Stimulated activated CD4-positive, alpha-beta T cell treated with anti-CD3 and anti-CD28 coated beads, Interleukin-2, amount 100 ng/mL, for 48 hours (primary cell): ENCODE measurements at regions not wholly inside any gene's neighbourhood (a gene's known extent, or its start where the extent isn't known, plus 50 kb on each side); places are given as distances from the start of the nearest gene placed in this dataset.
A peak's percentile ranks its signal among the peaks of the same experiment; 100 is the strongest.
"Not testable (repeated sequence)": the region's sequence is repeated elsewhere in the genome, so short reads cannot be mapped to it uniquely, and the experiment has no call there.

Source experiments
- DNase-seq, 2 donors: peaks; one replicate each; pipeline ENCODE4 v3.0.0-alpha.2; 2020

DNA sequence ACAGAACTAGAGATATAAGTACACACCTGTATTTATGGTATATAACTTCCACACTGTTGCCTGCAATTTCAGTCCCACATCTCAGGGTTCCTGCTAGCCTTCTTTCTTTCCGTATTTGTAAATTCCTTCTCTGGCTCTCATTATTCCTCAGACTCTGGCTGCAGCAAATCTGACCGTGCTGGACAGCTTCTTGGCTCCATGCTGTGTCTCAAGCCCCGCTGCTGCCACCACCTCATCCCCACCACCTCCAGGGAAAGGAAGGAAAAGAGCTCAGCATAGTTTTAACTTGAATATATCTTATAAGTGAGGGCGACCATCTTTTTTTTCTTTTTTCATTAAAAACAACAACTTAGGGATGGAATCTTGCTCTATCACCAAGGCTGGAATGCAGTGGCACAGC, 155.6 kb upstream of the CXCL13 start:
- DNase-seq: no peak

DNA sequence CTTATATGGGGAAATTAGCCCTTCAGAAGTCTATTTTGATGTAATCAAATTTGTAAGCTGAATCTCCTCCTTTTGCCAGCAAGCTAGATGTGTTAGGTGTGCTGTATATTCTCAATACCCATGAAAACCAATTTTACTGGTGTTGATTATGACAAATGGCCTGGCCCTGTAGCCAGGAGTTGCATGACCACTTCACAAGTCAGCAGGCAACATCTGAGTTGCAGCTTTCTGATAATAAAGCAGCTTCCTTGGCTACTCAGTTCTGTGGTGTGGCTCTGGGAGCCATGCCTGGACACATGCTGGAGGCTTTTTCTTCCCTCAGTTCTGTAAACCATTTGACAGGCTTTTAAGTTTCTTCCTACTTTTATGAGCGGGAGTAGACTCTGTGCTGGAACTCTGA, 154.1 kb upstream of the CXCL13 start:
- DNase-seq: no peak

DNA sequence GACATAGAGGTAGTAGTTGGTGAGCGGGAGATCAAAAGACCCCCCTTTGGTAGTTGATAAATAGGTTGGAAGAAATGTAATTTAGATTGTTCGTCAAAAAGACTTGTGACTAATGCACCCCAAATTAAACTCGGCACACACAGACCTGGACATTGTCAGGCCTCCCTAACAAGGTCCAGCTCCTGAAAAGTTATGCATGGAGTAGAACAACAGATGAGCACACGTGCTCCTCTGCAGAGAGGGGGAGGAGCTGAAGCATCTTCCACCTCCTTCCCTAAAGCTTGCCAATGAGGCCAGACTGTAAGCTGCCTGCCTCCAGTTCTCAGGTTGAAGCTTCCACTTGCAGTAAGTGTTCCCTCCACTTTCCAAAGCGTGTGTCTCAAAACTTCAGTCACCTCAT, 153.5 kb upstream of the CXCL13 start:
- not testable (repeated sequence) for DNase-seq

DNA sequence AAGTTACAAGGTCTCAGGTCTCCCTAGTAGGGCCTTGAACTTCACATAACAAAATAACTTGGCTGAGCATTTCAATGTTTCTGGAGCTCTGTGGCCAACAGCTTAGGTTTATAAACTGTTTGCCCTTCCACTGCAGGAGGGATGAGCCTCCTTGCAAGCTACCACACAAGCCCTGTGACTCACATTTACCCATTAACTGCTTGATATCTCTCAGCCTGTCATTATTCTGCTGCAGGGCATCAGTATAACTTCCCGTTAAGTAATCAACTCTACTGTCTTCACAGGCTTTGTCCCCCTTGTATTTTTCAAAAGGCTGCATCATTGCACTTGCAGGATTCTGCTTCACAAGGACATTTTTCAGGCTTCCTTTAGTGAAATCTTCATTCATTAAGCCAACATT, 151.7 kb upstream of the CXCL13 start:
- DNase-seq: no peak

DNA sequence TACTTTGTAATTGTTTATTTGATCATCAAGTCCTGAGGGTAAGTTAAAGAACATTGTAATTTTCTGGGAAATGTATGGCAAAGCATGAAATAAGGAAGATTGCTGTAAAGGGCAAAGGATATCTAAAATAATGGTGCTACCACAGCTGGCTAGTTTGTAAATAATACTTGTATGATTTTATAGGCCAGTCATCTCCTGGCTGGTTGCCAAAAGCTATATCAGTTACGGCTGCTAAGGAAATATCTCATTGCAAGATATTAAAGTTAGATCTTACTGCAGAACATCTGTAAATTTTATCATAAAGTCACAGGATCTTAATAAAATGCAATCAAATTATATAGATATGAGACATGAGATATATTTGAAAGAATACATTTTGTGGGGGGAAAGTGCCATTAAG, 150.8 kb upstream of the CXCL13 start:
- DNase-seq: no peak

DNA sequence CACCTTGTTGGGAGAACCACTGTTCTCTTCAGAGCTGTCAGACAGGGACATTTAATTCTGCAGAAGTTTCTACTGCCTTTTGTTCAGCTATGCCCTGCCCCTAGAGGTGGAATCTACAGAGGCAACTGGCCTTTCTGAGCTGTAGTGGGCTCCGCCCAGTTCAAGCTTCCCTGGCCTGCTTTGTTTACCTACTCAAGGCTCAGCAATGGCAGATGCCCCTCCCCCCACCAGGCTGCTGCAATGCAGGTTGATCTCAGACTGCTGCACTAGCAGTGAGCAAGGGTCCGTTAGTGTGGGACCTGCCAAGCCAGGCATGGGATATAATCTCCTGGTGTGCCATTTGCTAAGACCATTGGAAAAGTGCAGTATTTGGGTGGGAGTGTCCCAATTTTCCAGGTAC, 141.5 kb upstream of the CXCL13 start:
- DNase-seq: not testable (repeated sequence)

DNA sequence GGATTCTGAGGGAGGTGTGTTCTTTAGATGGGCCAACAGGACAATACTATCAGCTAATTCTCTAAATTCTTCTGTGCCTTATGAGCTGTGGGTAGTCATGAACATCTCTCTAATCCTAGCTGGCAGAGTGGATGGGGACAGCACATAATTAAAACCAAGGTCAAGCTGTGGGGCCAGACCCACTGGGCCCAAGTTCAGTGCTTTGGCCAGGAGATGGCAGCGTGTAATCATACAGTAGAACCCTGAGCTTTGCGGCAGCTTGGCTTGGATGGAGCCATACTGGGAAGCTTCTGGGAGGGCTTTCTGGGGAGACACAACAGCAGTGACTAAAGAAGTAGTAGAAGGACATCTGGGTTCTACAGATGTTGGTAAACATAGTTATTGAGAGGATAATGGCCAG, 140.3 kb upstream of the CXCL13 start:
- peak; percentile 28 to 33 for DNase-seq

DNA sequence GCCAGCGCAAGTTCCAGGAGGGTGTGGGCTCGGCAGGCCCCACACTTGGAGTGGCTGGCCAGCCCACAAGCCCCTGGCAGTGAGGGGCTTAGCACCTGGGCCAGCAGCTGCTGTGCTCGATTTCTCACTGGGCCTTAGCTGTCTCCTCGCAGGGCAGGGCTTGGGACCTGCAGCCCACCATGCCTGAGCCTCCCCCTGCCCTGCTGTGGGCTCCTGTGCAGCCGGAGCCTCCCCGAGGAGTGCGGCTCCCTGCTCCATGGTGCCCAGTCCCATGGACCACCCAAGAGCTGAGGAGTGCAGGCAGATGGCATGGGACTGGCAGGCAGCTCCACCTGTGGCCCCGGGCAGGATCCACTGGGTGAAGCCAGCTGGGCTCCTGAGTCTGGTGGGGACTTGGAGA, 139.2 kb upstream of the CXCL13 start:
- no peak for DNase-seq

DNA sequence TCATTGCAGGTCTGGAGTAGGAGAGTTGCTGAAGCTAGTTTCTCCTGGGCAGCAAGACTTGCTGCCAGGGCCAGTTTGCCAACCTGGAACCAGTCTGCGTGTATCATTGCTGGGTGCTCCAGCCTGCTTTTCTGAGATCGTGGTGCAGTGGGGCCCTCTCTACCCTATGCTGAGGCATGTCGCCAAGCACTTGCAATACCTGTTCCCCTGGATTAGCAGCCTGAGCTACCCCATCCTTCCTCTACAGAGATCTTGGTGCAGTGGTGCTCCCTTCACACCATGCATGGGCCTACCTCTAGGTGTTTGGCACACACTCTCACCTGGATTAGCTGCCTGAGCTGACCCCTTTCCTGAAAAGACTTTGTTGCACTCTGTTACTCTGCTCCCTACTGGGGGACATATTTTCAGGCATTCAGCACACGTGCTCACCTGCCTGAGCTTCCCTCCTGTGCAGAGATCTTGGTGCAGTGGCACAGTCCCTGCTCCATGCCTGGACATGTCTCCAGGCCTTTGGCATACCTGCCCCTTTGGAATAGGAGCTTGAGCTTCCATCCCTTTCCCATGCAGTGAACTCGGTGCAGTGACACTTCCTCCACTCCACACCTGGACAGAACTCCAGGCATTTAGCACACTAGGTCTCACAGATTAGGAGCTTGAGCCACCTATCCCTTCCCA, 133.7 kb upstream of the CXCL13 start:
- no peak for DNase-seq

DNA sequence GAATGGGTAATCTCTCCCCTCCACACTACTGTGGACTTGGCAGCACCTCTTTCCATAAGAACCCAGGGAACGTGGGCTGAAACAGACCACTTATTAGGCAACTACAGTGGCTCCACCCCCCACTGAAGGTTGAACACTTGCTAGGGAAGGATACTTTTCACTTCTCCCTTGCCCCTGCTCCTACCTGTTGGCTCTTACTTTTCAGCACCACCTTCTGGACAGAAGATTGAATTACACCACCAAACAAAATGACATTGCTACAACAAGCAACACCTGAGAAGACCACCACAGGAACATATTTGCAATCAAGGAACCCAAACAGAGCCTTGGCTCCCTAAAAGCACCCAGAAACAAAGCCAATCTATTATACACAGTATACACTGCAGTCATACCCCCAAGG, 132.1 kb upstream of the CXCL13 start:
- no peak for DNase-seq

DNA sequence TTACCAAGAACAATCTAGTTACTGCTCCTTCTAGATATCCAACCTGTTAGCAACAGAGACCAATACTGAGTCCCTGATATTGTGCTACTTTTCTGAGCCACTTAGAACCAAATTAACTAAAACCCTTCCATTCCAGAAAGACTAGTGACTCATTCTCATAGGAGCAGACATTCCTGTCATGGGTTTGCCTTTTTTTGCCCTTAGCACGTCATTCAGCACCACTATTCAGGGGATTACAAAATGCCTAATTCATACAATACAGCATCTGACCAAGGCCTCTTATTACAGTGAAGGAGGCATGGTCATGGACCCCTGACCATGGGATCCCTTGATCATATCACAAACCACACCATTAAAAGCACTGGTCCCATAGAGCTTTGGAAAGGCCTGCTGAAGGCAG, 123.8 kb upstream of the CXCL13 start:
- no peak for DNase-seq

DNA sequence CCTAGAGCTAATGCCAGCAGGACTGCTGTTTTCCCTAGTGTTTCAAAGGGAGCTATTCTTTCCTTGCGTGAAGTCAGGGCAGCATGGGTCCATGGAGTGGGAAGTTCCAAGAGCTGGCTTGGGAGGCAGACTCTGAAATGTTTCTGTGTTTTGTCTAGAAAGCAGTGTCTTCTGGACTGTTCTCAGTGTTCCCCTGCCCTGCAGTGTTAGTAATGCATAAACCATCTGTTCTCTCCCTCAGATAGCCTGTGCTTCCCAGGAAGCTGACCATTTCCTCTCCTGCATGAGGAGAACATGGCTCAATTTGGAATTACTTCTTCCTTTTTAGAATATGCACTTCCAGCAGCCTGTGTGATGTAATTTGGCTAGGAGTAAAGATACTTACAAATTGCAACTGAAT, 116.7 kb upstream of the CXCL13 start:
- no peak for DNase-seq

DNA sequence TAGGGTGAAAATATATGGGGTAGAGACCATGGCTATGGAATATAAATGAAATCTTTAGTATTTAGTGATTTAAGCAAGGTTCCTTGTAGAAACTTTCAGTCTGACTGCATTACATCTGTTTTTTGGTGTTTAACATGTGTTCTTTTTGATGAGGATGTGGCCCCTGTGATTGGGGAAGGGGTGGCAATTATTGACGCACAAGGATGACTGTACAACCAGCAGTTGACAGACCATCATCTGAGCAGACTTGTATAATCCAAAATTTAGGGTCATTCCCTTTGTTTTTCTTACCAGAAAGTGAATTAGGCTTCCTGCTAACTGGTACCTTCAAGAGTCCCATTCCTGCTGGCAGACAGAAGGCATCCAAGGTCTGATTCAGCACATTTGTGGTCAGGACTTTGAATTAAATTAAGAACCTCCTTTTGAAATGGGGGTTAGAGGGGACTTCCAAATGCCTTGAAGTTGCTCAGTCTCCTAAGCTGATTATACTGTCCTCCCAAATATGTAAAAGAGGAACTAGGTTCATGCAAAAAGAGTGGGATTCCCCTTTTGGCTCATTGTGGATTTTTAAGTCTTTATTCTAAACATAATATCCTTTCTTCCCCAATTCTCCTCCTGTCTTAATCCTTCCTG, 112.4 kb upstream of the CXCL13 start:
- DNase-seq: no peak

DNA sequence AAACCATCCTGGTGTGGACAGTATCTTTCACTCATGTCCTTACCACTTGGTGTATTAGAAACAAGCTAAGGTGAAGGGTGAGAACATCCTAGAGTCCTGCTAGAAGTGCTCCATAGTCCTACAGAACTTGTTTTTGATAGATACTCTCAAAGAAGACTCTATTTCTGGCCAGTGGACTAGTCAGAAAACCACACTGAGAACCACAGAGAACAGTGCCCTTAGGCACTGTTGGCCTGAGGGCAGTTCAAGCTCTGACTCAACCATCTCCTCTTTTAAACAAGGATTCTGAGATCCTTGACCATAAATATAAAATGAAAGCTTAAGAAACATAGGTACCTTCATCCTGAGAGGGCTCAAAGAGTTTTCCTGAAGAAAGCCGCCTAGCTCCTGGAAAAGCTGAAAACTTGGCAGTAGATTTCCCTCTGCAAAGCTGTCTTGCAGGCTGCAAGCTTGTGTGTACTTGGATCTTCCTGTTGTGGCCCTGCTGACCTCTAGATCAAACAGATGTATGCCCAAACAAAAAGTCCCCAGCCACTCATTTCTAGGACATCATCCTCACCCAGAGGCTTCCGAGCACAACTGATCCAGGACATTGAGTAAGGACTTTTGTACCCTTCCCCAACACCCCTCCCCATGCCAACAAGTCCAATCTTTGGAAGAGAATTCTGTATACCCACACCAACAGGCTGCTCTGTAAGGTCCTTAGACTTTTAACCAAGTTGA, 111.6 kb upstream of the CXCL13 start:
- DNase-seq: no peak

DNA sequence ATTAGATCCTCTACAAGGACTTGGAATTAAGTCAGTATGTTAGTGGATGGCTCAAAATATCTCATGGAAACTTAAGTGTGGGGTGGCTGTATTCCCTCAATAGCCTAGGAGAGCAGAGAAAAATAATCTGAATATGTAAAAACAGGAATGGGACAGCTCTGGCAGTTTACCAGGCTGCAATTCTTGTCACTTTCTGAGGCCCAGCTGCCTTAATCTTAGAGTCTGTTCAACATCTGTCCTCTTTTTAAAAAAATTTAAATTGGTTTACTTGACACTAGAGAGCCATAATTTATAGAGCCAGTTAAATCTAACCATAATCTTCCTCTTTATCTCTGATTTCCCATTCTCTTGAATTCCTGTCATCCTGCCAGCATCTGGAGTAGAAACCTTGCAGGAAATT, 109.2 kb upstream of the CXCL13 start:
- no peak for DNase-seq

DNA sequence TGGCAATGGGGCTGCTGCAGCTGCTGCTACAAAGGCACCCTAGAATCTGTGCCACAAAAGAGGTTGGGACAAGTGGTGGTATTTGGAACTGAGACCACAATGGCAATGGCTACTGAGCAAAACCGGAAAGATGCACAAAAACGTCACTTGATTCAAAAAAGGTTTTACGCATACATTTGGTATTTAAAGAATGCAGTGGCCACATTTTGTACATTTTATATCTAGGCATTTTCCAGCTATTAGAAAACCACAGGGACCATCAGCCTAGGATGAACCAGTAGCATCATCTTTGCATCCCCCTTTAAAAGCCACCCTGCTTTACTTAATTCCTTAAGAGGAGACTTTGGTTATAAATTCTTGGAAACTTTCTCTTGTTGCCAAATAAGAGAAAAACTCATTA, 104.8 kb upstream of the CXCL13 start:
- no peak for DNase-seq

DNA sequence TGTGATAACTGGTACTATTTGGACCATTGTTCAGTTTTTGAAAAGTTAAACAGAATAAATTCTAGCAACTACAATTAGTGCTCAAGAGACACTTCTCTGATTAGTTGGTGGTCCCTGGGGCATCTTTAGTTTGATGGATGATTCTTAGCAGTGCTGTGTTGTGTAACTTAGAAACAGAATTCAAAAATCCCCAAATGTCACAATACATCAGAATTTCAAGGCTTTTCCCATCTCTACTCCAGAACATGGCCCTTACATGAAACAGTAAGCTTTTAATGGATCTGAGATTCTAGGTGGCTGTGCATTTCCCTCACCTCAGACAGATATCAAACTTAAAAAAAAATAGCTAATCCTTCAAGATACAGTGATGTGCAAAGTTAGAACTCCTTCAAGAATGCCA, 104.4 kb upstream of the CXCL13 start:
- DNase-seq: no peak

DNA sequence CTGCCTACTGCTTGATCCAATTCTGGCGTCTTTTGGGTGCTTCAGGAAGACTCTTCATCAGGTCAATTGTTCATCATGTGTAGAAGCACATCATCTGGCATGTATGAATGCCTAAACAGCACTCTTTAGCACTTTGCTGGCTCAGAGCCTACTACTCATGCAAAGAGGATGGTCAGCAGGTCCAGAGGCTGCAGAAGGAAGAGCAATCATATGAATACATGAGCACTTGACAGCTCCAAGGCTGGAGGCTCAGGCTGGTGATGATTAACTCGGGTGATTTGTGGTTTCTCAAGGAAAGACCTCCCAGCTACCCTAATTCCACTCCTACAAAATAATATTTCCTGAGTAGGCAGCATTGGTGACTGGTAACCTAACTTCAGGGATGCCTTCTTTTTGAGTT, 103.8 kb upstream of the CXCL13 start:
- DNase-seq: no peak

DNA sequence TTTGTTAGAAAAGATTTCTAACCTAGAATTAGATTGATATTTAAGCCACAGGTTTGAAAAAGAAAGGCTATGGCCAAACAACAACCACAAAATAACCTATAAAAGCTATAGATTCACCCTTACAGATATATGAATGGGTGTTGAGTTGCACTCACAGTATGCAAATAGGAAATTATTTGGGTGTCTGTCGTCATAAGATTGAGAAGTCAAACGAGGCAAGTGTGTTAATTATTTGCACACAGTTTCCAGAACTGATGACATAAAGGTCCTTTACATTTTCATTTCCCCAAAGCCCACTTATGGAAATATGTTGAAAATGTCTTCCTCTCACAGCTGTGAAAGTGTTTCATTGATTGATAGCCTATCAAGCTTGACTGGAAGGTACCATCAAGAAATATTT, 101.2 kb upstream of the CXCL13 start:
- DNase-seq: no peak

DNA sequence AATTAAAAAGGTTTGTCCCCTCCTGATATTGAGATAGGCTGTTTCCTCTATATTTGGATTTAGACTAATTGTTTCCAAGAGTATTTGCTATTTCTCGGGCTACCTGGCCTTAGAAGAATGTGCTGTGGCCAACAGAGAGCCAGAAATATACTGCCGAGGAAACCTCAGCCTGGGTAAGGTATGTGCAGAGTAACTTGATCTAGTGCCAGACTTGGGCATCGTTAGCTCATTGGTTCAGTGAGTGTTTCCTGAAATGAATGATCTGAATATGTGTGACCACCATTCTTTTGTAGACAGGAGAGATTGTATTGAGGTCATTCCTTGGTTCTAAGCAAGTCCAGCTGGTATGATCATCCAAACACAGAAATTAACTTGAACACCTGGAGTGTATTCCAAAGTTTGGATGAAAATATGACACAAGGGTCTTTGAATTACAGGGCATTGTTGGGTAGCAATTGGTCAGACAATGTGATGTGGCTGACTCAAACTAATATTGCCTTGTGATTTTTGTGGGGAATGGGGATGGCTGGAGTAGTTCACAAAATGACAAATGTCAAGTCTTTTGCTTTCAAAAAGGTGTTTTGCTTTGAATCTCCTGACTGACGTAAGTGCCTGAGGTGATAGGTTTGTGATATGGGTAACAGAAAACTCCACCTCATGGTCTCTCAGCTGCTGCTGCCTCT, 100.2 kb upstream of the CXCL13 start:
- no peak for DNase-seq

DNA sequence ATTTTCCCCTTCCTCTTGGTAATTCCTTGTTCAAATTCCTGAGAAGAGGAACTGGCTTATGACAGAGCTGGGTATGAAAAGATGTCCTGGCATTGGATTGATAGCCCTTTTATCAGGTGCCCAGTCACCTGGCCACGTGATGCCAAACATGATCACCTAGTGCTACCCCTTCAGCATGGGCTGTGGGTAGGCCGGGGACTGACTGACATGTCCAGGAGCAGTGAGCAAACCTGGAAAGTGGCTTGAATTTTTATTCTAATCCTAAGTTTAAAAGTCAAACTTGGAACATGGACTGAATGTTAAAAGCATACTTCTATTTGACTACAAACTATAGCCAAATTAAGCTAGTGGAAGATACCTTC, 99.7 kb upstream of the CXCL13 start:
- no peak for DNase-seq

DNA sequence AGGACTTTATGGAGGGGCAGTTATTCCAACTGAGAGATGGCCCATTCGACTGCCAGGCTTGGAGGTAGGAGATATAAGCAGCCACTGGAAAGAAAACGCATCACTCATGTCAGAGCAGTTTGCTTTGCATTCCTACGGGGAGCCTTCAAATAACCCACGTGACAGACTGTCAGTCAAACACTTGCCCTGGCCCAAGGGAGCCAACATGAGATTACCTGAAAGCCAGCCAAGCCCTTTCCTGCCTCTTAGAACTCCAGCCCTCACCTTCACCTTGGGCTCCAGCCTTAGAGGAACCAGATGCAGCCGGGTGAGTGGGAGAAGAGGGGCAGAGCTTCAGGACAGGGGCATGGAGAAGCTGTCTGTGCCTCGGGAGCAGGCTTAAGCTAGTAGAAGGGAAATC, 95.3 kb upstream of the CXCL13 start:
- no peak for DNase-seq

DNA sequence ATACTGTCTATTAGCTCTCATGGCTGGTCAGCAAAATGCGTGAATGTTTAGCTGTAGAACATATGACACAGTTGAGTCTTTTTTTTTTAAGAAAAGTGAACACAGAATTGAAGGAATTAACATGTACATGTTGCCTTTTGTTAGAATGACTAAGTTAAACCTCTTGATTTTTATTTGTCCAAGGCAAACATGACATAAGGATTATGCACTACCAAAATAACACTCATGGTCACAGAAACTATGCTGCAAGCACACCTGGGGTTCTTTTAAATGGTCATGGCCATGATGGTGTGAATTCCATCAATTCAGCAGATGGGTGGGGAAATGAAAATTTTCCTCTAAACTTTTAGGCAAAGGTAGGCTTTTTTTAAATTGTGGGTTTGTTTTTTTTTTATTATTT, 80.1 kb upstream of the CXCL13 start:
- DNase-seq: no peak

DNA sequence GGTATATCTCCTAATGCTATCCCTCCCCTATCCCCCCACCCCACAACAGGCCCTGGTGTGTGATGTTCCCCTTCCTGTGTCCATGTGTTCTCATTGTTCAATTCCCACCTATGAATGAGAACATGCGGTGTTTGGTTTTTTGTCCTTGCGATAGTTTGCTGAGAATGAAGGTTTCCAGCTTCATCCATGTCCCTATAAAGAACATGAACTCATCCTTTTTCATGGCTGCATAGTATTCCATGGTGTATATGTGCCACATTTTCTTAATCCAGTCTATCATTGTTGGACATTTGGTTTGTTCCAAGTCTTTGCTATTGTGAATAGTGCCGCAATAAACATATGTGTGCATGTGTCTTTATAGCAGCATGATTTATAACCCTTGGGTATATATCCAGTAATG, 77.7 kb upstream of the CXCL13 start:
- DNase-seq: not testable (repeated sequence)
